KMS-11 (cell line): ENCODE measurements at regions not wholly inside any gene's neighbourhood (a gene's known extent, or its start where the extent isn't known, plus 50 kb on each side); places are given as distances from the start of the nearest gene placed in this dataset.

Source experiments
- H2AFZ ChIP-seq: fragments of 200-600 bp; sonication (generic); 2 replicates; pipeline ENCODE4 v1.6.1; 2016; ENCODE audit warnings: antibody characterized with exemption, mixed run types, low read depth
- H3K27ac ChIP-seq: fragments of 200-600 bp; sonication (generic); 2 replicates; pipeline ENCODE4 v1.6.1; 2016; ENCODE audit warnings: mild to moderate bottlenecking, mixed run types
- H3K27me3 ChIP-seq: fragments of 200-600 bp; sonication (generic); 2 replicates; pipeline ENCODE4 v1.6.1; 2017; ENCODE audit warnings: mild to moderate bottlenecking, low read depth, mixed run types, moderate library complexity; ENCODE audit not compliant: insufficient read depth
- H3K36me3 ChIP-seq: fragments of 200-600 bp; sonication (generic); 2 replicates; pipeline ENCODE4 v1.6.1; 2017; ENCODE audit warnings: mild to moderate bottlenecking, mixed run types; ENCODE audit not compliant: insufficient read depth
- H3K4me1 ChIP-seq: fragments of 200-600 bp; sonication (generic); 2 replicates; pipeline ENCODE4 v1.6.1; 2016; ENCODE audit warnings: mild to moderate bottlenecking, low read depth, mixed run types; ENCODE audit not compliant: poor library complexity, severe bottlenecking
- H3K4me2 ChIP-seq: fragments of 200-600 bp; sonication (generic); 2 replicates; pipeline ENCODE4 v1.7.0; 2016; ENCODE audit warnings: mild to moderate bottlenecking, mixed run types
- H3K4me3 ChIP-seq: fragments of 200-600 bp; sonication (generic); IDR thresholded peaks from 2 replicates; pipeline ENCODE4 v1.6.1; 2017; ENCODE audit warnings: low read depth, low read length, mixed read lengths; ENCODE audit not compliant: insufficient read depth
- H3K79me2 ChIP-seq: fragments of 200-600 bp; sonication (generic); 2 replicates; pipeline ENCODE4 v1.6.1; 2016; ENCODE audit warnings: low read depth, mixed run types; ENCODE audit not compliant: insufficient read depth
- H3K9ac ChIP-seq: fragments of 200-600 bp; sonication (generic); 2 replicates; pipeline ENCODE4 v1.6.1; 2016; ENCODE audit warnings: mild to moderate bottlenecking, mixed run types
- H4K20me1 ChIP-seq: fragments of 200-600 bp; sonication (generic); 2 replicates; pipeline ENCODE4 v1.6.1; 2016; ENCODE audit warnings: mild to moderate bottlenecking, mixed run types; ENCODE audit not compliant: insufficient read depth
- CTCF ChIP-seq: fragments of 200-600 bp; sonication (generic); conservative IDR thresholded peaks from 2 replicates; pipeline ENCODE4 v1.6.1; 2017; ENCODE audit warnings: low read depth, mild to moderate bottlenecking, antibody characterized with exemption, low read length, moderate library complexity, mixed read lengths

GRCh38 chr12:92570056-92570753, 132.6 kb upstream of the PLEKHG7 start:
- H3K4me2 ChIP-seq = no peak overlapping the region
- no peak overlapping the region for H2AFZ ChIP-seq
- peak; percentile 94 for TF ChIP-seq CTCF
- H3K27me3 ChIP-seq = no peaks in the 10 kb centered on the region
- H3K4me3 ChIP-seq = no peak overlapping the region
- H3K36me3 ChIP-seq = no peaks in the 10 kb centered on the region
- peaks cover 11% of the 10 kb centered on the region for H3K4me1 ChIP-seq
- H3K79me2 ChIP-seq = no peaks in the 10 kb centered on the region
- no peak overlapping the region for H3K27ac ChIP-seq
- no peaks in the 10 kb centered on the region for H4K20me1 ChIP-seq
- no peak overlapping the region for H3K9ac ChIP-seq

GRCh38 chr12:92568691-92569090, 134.1 kb upstream of the PLEKHG7 start:
- no peaks in the 10 kb centered on the region for H3K79me2 ChIP-seq
- H3K9ac ChIP-seq = no peak overlapping the region
- H3K27me3 ChIP-seq = no peaks in the 10 kb centered on the region
- peaks cover 11% of the 10 kb centered on the region for H3K4me1 ChIP-seq
- TF ChIP-seq CTCF = no peak
- no peak overlapping the region for H3K4me3 ChIP-seq
- no peaks in the 10 kb centered on the region for H3K36me3 ChIP-seq
- no peaks in the 10 kb centered on the region for H4K20me1 ChIP-seq
- H3K27ac ChIP-seq = no peak overlapping the region
- H3K4me2 ChIP-seq = no peak overlapping the region
- no peak overlapping the region for H2AFZ ChIP-seq

GRCh38 chr12:92566448-92567019, 136.3 kb upstream of the PLEKHG7 start:
- TF ChIP-seq CTCF = no peak
- H3K27me3 ChIP-seq = no peaks in the 10 kb centered on the region
- peaks cover 14% of the 10 kb centered on the region for H3K4me1 ChIP-seq
- no peak overlapping the region for H2AFZ ChIP-seq
- no peak overlapping the region for H3K4me3 ChIP-seq
- no peak overlapping the region for H3K4me2 ChIP-seq
- no peak overlapping the region for H3K9ac ChIP-seq
- no peak overlapping the region for H3K27ac ChIP-seq
- no peaks in the 10 kb centered on the region for H3K79me2 ChIP-seq
- H3K36me3 ChIP-seq = no peaks in the 10 kb centered on the region
- H4K20me1 ChIP-seq = no peaks in the 10 kb centered on the region

GRCh38 chr12:92563819-92564218, 139.0 kb upstream of the PLEKHG7 start:
- Histone ChIP-seq H2AFZ (no peak overlapping the region), H3K79me2 (no peaks in the 10 kb centered on the region), H4K20me1 (no peaks in the 10 kb centered on the region), H3K9ac (no peak overlapping the region), H3K4me2 (no peak overlapping the region), H3K4me1 (peaks cover 13% of the 10 kb centered on the region), H3K36me3 (no peaks in the 10 kb centered on the region), H3K4me3 (no peak overlapping the region), H3K27ac (no peak overlapping the region), H3K27me3 (no peaks in the 10 kb centered on the region)
- no peak for TF ChIP-seq CTCF
